ENCODE measurements at regions not wholly inside any gene's neighbourhood (a gene's known extent, or its start where the extent isn't known, plus 50 kb on each side); places are given as distances from the start of the nearest gene placed in this dataset.

DNA sequence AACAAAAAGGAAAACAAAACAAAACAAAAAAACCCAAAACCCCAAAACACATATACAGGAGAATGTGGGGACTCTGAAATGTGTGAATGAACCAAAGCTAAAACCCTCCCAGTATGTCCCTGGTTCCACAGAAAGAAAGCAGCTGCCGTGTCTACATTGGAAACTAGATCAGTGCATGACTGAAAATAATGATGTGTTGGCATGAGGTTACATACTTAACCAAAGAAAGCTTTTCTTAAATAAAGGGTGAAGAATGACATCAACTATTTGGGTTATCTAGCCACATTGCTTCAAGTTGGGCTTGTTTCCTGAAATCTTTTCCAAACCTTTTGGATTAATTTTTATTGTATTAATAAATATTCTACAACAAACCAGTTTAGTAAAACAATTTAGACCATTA lies 91.9 kb upstream of the FN1 start:
- no peak for DNase-seq (ENCODE audit: low read depth in 1 of 2, low spot score in 2 of 2)
- Histone ChIP-seq H3K4me3 (no peak overlapping the region), H3K9me3 (replicated peaks) (no peaks in the 10 kb centered on the region), H3K27me3 (replicated peaks) (no peaks in the 10 kb centered on the region), H3K36me3 (no peaks in the 10 kb centered on the region), H3K27ac (peak overlapping the region; percentile 65), H3K4me1 (replicated peaks) (peaks cover 44% of the 10 kb centered on the region)

GRCh38 chr2:215526341-215526740 lies 90.5 kb upstream of the FN1 start:
- Histone ChIP-seq H3K4me3 (no peak overlapping the region), H3K9me3 (replicated peaks) (no peaks in the 10 kb centered on the region), H3K27ac (no peak overlapping the region), H3K27me3 (replicated peaks) (no peaks in the 10 kb centered on the region), H3K36me3 (no peaks in the 10 kb centered on the region), H3K4me1 (replicated peaks) (peaks cover 38% of the 10 kb centered on the region)
- no peak for DNase-seq (ENCODE audit: low read depth in 1 of 2, low spot score in 2 of 2)

GRCh38 chr2:215522237-215522636 lies 86.4 kb upstream of the FN1 start:
- Histone ChIP-seq H3K4me1 (replicated peaks) (no peaks in the 10 kb centered on the region; the same call in 1 of the 2 replicates), H3K9me3 (replicated peaks) (no peaks in the 10 kb centered on the region), H3K4me3 (no peak overlapping the region), H3K36me3 (no peaks in the 10 kb centered on the region), H3K27me3 (replicated peaks) (no peaks in the 10 kb centered on the region), H3K27ac (no peak overlapping the region; the same call in 1 of the 2 replicates)
- no peak for DNase-seq (ENCODE audit: low read depth in 1 of 2, low spot score in 2 of 2)

GRCh38 chr2:215521031-215521430 lies 85.2 kb upstream of the FN1 start:
- Histone ChIP-seq H3K4me1 (replicated peaks) (no peaks in the 10 kb centered on the region), H3K27ac (no peak overlapping the region), H3K4me3 (no peak overlapping the region), H3K36me3 (no peaks in the 10 kb centered on the region), H3K9me3 (replicated peaks) (no peaks in the 10 kb centered on the region), H3K27me3 (replicated peaks) (no peaks in the 10 kb centered on the region)
- DNase-seq (ENCODE audit: low read depth in 1 of 2, low spot score in 2 of 2) = no peak

DNA sequence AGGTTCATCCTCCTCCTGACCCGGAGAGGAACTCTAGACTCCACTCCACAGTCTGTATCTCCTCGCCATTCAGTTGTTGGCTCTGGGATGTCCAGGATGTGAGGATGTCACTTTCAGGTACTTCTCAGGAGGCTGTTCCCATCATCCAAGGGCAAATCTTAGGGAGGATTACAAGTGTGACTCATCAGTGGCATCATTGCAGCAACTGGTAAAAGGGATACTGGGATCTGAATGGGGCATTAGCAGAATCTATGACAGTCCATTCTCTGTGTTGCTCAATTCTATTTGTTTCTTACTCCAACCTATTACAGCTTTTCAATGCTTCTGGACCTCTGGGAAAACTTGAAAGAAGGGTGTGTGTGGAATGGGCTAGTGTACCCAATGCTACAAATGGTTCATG lies 81.5 kb upstream of the FN1 start:
- Histone ChIP-seq H3K36me3 (no peaks in the 10 kb centered on the region), H3K27me3 (replicated peaks) (no peaks in the 10 kb centered on the region), H3K9me3 (replicated peaks) (no peaks in the 10 kb centered on the region), H3K27ac (no peak overlapping the region), H3K4me1 (replicated peaks) (no peaks in the 10 kb centered on the region), H3K4me3 (no peak overlapping the region)
- DNase-seq (ENCODE audit: low read depth in 1 of 2, low spot score in 2 of 2) = no peak

GRCh38 chr2:215514516-215514915 lies 78.6 kb upstream of the FN1 start:
- Histone ChIP-seq H3K4me3 (no peak overlapping the region), H3K4me1 (replicated peaks) (no peaks in the 10 kb centered on the region), H3K36me3 (no peaks in the 10 kb centered on the region), H3K27me3 (replicated peaks) (no peaks in the 10 kb centered on the region), H3K9me3 (replicated peaks) (no peaks in the 10 kb centered on the region), H3K27ac (no peak overlapping the region)
- no peak for DNase-seq (ENCODE audit: low read depth in 1 of 2, low spot score in 2 of 2)

- no peak overlapping the region for H3K4me3 ChIP-seq
- H3K4me1 ChIP-seq (replicated peaks) = no peaks in the 10 kb centered on the region
- no peaks in the 10 kb centered on the region for H3K36me3 ChIP-seq
- no peak overlapping the region for H3K27ac ChIP-seq
- H3K27me3 ChIP-seq (replicated peaks) = no peaks in the 10 kb centered on the region
- H3K9me3 ChIP-seq (replicated peaks) = no peaks in the 10 kb centered on the region
- DNase-seq (ENCODE audit: low read depth in 1 of 2, low spot score in 2 of 2) = no peak
These were observed 75.8 kb upstream of the FN1 start for GRCh38 chr2:215511454-215512346.

DNA sequence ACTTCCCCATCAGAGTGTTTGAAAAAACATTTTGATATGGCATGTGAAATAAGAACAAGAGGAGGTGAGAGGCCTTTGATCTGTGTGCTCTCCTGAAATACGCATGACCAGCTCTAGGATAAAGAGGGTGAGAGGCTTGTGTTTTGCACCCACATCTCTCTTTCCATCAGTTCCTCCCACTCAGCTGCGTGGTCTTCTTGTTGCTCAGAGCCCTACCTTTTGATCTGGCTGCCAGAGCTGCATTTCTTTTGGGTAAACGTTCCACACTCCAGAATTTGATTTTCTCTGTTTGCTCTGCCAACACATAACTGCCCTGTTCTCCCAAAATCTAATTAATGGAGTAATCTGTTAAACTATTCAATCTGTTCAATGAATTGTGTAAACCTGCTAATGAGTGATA lies 72.0 kb upstream of the FN1 start:
- no peaks in the 10 kb centered on the region for H3K4me1 ChIP-seq (replicated peaks)
- no peaks in the 10 kb centered on the region for H3K27me3 ChIP-seq (replicated peaks)
- H3K36me3 ChIP-seq = no peaks in the 10 kb centered on the region
- DNase-seq (ENCODE audit: low read depth in 1 of 2, low spot score in 2 of 2) = no peak
- H3K9me3 ChIP-seq (replicated peaks) = no peaks in the 10 kb centered on the region
- H3K27ac ChIP-seq = no peak overlapping the region
- H3K4me3 ChIP-seq = no peak overlapping the region

GRCh38 chr2:215507136-215507535 lies 71.3 kb upstream of the FN1 start:
- DNase-seq (ENCODE audit: low read depth in 1 of 2, low spot score in 2 of 2) = no peak
- H3K27me3 ChIP-seq (replicated peaks) = no peaks in the 10 kb centered on the region
- no peak overlapping the region for H3K27ac ChIP-seq
- no peak overlapping the region for H3K4me3 ChIP-seq
- H3K4me1 ChIP-seq (replicated peaks) = no peaks in the 10 kb centered on the region
- H3K9me3 ChIP-seq (replicated peaks) = no peaks in the 10 kb centered on the region
- H3K36me3 ChIP-seq = no peaks in the 10 kb centered on the region

GRCh38 chr2:215506604-215506990 lies 70.7 kb upstream of the FN1 start:
- H3K9me3 ChIP-seq (replicated peaks) = no peaks in the 10 kb centered on the region
- no peaks in the 10 kb centered on the region for H3K36me3 ChIP-seq
- no peak overlapping the region for H3K4me3 ChIP-seq
- DNase-seq (ENCODE audit: low read depth in 1 of 2, low spot score in 2 of 2) = no peak
- H3K27ac ChIP-seq = no peak overlapping the region
- no peaks in the 10 kb centered on the region for H3K4me1 ChIP-seq (replicated peaks)
- H3K27me3 ChIP-seq (replicated peaks) = no peaks in the 10 kb centered on the region

DNA sequence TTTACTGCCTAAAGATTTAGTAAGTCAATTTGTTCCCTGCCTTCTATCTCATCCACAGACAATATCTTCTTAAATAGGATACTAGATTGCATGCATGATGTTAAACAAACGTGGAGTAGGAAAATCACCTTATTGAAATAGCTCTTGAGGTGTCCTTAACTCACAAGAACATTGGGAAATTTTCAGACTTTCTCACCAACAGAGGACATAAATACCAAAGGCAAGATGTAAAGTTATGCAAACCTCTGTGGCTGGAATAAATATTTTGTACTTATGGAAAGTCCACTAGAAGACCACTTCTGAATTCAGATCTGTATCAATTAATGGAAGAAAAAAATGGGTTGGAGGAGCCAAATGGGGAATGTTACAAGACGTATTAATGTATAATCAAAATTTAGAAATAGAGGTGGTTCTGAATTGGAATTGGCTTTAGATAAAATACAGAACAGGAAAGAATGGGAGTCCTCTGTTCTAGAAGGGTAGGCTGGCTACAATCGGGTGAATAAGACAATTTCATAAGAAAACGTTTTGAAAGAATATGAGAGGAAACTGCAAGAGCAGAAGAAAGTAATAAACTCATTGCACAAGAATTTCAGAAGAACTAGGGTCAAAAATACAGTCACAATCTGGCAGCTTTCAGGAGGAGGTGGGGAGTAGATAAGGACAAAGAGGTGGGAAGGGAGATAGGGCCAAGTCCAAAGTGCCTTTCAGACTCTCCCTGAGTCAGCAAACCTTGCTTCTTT lies 69.3 kb upstream of the FN1 start:
- Histone ChIP-seq H3K36me3 (no peaks in the 10 kb centered on the region), H3K9me3 (replicated peaks) (no peaks in the 10 kb centered on the region), H3K4me1 (replicated peaks) (no peaks in the 10 kb centered on the region), H3K27me3 (replicated peaks) (no peaks in the 10 kb centered on the region), H3K27ac (no peak overlapping the region), H3K4me3 (no peak overlapping the region)
- no peak for DNase-seq (ENCODE audit: low read depth in 1 of 2, low spot score in 2 of 2)

DNA sequence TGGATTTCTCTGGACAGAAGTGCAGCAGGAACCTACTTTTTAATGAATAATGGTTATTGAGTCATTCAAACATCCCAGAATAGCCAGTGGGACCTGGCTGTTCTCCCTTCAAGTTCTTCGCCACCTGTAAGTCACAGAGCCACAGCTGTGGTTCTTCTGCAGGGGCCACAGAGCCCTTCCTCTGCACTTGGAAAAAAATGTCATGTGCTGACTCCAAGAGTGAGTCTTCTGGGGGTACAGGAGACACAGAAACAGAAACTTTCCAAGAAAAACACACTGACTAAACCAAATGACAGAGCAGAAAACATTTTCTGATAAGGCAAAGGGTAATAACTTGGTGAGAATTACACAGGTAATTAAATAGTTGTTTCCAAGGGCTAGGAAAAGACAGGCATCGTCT lies 68.7 kb upstream of the FN1 start:
- no peak for DNase-seq (ENCODE audit: low read depth in 1 of 2, low spot score in 2 of 2)
- no peak overlapping the region for H3K27ac ChIP-seq
- H3K4me1 ChIP-seq (replicated peaks) = peaks cover 5% of the 10 kb centered on the region
- no peaks in the 10 kb centered on the region for H3K36me3 ChIP-seq
- H3K4me3 ChIP-seq = no peak overlapping the region
- no peaks in the 10 kb centered on the region for H3K9me3 ChIP-seq (replicated peaks)
- no peaks in the 10 kb centered on the region for H3K27me3 ChIP-seq (replicated peaks)

GRCh38 chr2:215503381-215503780 lies 67.5 kb upstream of the FN1 start:
- no peak for DNase-seq (ENCODE audit: low read depth in 1 of 2, low spot score in 2 of 2)
- Histone ChIP-seq H3K9me3 (replicated peaks) (no peaks in the 10 kb centered on the region), H3K27me3 (replicated peaks) (no peaks in the 10 kb centered on the region), H3K27ac (no peak overlapping the region), H3K4me3 (no peak overlapping the region), H3K36me3 (no peaks in the 10 kb centered on the region), H3K4me1 (replicated peaks) (peaks cover 11% of the 10 kb centered on the region)

- no peak overlapping the region for H3K27ac ChIP-seq
- H3K4me1 ChIP-seq (replicated peaks) = peaks cover 14% of the 10 kb centered on the region
- no peaks in the 10 kb centered on the region for H3K36me3 ChIP-seq
- DNase-seq (ENCODE audit: low read depth in 1 of 2, low spot score in 2 of 2) = no peak
- no peaks in the 10 kb centered on the region for H3K9me3 ChIP-seq (replicated peaks)
- no peaks in the 10 kb centered on the region for H3K27me3 ChIP-seq (replicated peaks)
- no peak overlapping the region for H3K4me3 ChIP-seq
These were observed 64.6 kb upstream of the FN1 start for GRCh38 chr2:215500466-215500865.

Data from SJSA1 (cell line).